SIG-M5 (cell line): ENCODE measurements at regions not wholly inside any gene's neighbourhood (a gene's known extent, or its start where the extent isn't known, plus 50 kb on each side); places are given as distances from the start of the nearest gene placed in this dataset.

Experiments used
- DNase-seq: peaks from one replicate; lab custom pipeline; 2025; lab: John Stamatoyannopoulos, UW

DNA sequence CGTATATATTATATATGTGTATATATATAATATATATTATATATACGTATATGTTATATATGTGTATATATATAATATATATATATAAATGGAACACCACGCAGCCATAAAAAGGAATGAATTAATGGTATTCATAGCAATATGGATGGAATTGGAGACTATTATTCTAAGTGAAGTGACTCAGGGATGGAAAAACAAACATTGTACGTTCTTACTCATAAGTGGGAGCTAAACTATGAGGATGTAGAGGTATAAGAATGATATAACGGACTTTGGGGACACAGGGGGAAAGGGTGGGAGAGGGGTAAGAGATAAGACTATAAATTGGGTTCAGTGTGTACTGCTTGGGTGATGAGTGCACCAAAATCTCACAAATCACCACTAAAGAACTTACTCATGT, 1388.9 kb downstream of the C4orf33 start:
- DNase-seq = no peak

DNA sequence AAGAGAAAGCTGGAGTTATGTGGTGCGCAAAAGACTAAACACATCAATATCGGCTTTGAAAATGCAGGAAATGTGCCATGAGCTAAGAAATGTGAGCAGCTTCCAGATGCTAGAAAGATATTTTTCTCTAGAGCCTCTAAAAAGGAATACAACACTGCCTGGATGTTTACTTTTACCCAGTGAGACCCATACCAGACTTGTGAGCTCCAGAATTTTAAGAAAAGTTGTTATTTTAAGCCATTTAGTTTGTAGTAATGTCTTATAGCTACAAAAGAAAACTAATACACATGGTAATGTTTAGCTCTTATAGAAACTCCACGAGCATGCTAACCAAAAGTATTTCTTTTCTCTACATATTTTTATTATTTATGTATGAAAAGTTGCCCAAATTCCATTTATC, 1389.4 kb downstream of the C4orf33 start:
- no peak for DNase-seq

GRCh38 chr4:130486186-130486585, 1390.2 kb downstream of the C4orf33 start:
- DNase-seq = no peak

DNA sequence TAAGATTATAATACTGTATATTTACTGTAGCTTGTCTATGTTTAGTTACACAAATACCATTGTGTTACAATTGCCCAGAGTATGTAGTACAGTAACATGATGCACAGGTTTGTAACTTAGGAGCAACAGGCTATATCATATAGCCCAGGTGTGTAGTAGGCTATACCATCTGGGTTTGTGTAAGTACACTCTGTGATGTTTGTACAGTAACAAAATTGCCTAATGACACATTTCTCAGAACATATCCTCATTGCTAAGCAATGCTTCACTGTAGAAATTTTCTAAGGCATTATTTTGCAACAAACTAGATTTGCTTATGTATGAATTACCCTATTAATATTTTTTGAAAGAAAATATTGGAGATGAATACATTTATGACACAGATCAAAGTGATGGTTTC, 1390.9 kb downstream of the C4orf33 start:
- no peak for DNase-seq

DNA sequence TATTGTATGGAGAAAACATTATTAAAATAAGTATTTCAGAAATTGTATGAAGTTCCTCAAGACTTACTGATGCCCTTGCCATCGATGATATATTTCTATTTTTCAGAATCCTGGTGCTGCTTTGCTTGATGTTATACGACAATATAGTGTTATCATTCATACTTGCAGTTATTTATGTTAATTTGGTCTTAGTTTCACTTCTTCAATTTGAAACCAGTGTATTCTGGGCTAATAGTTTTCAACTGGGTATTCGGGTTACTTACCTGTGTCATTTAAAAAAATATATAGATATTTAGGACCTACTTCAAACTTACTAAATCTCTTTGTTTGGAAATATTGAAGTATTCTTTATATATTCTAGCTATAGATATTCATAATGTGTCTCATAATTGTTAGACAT, 1414.7 kb downstream of the C4orf33 start:
- DNase-seq = no peak

GRCh38 chr4:130511776-130512175, 1415.8 kb downstream of the C4orf33 start:
- no peak for DNase-seq

DNA sequence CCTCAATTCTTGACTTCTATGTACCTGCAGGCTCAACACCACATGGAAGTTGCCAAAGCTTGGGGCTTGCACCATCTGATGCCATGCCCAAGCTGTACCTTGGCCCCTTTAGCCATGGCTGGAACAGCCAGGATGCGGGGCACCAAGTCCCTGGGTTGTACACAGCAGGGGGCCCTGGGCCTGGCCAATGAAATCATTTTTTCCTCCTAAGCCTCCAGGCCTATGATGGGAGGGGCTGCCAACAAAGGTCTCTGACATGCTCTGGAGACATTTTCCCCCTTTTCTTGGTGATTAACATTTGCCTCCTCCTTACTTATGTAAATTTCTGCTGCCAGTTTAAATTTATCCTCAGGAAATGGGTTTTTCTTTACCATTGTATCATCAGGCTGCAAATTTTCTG, 1428.1 kb downstream of the C4orf33 start:
- DNase-seq = no peak

DNA sequence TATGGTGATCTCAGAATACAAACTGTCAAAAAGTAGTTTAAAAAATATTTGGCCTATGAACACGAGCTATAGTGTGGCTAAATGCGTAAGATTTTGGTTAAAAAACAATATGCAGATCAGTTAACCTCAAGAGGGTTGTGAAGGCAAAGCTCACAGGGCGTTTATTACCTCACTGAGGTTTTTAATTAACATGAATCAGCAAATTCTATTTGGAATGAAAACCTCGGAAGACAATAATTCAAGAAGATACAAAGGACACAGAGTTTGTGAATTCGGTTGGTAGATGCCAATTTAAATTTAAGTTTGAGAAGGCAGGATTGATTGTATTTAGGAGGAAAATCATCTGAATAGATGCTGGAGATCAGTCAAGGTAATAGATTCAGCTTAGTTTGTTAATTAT, 1434.6 kb downstream of the C4orf33 start:
- DNase-seq = no peak

DNA sequence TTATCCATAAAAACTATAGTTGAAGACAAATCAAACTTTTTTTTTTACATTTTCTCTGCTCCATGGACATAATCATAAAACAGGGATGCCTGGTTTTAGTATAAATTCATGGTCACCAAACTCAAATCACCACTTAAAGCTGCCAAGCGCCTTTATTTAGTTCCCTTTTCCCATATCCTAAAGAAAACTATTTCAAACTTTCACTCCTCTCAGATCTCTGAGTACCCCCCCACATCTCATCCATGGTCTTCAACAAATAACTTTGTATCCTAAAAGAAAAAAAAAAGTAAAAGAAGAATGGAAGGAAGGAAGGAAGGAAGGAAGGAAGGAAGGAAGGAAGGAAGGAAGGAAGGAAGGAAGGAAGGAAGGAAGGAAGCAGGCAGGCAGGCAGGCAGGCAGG, 1438.7 kb downstream of the C4orf33 start:
- DNase-seq = no peak

DNA sequence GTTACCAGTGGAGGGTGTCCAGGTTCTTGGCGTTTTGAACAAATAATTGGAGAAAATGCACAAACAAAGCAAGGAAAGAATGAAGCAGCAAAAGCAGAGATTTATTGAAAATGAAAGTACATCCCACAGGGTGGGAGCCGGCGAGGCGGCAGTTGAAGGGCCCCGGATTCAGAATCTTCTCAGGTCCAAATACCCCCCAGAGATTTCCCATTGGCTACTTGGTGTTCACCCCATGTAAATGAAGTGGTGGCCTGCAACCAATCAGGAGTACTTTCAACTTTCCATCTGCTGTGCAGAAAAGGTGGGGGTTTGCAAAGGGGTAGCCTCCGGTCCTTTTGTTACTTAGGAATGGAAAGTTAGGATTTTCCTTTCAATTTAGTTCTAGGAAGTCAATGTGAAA, 1447.0 kb downstream of the C4orf33 start:
- no peak for DNase-seq

- DNase-seq = no peak
These were observed 1449.2 kb downstream of the C4orf33 start for GRCh38 chr4:130545171-130545570.

DNA sequence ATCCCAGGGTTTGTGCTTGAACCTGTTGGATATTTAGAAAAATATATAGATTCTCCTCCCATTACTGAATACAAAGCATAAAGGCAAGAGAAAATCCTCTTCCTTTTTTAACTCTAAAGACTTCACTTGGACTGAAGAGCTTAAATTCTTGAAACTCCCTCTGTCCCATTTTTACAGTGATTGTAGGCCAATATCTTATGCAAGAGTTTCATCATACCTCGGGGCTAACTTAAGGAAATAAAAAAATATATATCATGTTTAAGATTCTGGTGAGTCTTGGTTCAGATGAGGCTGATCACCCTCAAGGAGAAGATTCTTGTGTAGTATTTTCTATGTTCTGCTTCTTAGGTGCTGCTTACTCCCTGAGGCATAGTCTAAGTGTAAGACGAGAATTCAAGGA, 1449.6 kb downstream of the C4orf33 start:
- DNase-seq = no peak

GRCh38 chr4:130559268-130559667, 1463.3 kb downstream of the C4orf33 start:
- no peak for DNase-seq

DNA sequence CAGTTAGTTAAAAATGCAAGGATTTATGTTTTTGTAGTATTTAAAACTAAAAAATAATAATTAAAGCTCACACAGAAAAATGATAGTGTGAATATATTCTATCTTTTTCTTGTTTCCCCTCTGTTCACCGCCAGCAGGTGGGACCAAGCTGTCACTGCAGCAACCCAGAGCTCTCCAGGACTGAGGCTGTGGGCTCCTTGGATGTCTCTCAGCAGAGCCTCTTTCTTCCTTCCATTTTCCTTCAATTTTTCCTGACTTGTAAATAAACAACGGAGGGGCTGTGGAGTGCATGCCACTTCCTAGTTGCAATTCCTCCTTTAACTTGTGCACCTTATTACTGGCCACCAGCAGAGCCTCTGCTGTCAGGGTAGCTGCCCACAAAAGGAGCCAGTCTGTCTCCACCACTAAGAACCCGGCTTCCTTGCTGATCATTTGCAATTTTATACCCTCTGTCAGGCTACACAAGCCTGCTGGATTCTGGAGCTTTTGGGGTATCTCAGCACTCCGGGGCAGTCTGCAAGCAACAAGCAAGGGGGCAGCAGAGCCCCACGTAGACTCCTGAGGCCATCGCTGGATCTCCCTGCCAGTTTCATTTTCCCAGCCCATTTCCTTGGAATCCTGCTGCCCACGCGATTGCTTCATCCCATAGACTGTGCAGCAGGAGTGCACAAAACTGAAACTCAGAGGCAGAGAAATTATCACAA, 1467.4 kb downstream of the C4orf33 start:
- no peak for DNase-seq

DNA sequence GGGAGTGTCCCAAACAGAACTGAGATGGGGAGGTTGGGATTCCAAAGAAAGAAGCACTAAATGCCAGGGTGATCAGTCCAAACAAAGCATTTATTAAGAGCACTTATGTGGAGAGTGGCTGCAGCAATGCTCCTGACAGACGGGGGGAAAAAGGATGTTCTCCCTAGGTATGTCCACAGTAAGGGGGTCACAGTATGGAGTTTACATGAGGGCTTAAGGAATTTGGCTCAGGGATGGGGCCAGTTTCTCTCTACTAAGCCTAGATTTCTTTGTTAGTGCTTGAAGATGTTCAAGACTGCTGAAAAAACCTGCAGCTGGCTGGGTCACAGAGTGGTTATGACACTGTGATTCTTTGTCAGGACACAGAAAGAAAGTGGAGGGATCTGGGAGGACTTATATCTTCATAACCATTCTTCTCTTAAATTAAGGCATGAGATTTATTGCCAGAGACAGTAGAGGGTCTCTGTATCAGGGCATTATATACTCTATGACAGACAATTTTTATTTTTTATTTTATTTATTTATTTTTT, 1468.0 kb downstream of the C4orf33 start:
- no peak for DNase-seq

GRCh38 chr4:130568746-130569145, 1472.8 kb downstream of the C4orf33 start:
- DNase-seq = no peak

- no peak for DNase-seq
These were observed 1477.8 kb downstream of the C4orf33 start for GRCh38 chr4:130573742-130574141.

DNA sequence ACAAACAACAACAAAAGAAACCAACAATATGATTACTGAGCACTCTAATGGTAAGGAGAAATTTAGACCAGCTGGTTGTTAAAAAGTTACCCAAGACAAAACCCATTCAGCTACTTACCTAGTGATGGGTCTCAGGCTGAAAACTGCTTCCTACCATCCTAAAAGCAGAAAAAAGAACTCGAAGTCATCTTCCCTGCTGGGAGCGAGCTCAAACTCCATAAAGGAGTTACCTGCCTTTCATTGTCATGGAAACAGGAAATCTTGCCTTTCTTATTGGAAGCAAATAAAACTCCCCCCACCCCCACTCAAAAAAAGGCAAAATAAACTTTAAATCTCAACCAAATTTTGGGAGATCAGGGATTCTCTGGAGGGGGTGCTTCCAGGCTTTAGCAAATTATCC, 1478.3 kb downstream of the C4orf33 start:
- DNase-seq = no peak

GRCh38 chr4:130576218-130576617, 1480.3 kb downstream of the C4orf33 start:
- no peak for DNase-seq

DNA sequence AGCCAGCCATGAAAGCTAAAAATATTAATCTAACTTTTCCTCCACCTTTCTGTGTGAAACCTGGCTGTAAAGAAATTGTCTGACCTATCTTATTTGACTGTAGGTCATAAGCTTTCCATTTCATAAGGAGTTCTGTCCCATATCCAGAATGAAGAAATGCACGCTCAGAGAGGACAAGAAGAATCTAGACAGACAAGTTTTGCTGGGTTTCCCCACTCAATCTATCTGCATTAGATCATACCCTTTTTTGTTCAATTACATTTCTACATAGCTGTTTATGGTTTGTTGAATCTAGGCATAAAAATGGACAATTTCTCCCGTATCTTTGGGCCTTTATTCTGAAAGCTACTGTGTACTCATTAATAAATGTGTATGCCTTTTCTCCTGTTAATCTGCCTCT, 1495.1 kb downstream of the C4orf33 start:
- DNase-seq = no peak

DNA sequence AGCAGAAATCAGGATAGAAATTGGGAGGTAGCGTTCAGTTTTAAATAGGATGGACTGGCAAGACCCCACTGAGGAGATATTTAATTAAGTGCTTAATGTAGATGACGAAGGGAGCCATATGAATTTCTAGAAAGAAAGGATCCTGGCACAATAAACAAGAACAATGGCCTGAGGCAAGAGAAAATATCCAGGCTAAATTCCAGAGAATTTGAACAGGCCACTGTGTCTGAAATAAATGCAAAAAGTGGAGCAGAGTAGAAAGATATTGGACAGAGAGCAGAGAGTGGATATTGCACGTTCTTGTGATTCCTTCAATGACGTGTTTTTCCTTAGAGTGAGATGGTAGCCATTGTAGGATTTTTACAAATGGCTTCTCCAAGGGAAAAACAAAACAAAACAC, 1504.8 kb downstream of the C4orf33 start:
- no peak for DNase-seq

GRCh38 chr4:130603043-130603442, 1507.1 kb downstream of the C4orf33 start:
- no peak for DNase-seq

DNA sequence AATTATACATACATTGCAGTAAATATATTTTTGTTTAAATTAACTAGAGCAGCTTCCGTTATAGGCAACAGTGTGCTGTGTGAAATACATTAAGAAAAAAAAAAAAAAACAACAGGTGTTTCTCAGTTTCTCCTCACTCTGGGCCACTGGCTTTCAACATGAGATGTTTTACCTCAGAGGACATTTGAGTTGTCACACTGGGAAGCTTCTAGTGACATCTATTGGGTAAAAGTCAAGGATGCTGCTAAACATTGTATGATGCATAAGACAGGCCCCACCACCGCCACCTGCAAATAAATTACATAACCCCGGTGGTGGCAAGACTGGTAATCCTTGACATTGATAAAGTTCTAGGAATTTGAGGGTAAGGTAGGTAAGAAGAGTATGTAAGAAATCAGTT, 1512.2 kb downstream of the C4orf33 start:
- no peak for DNase-seq

- no peak for DNase-seq
These were observed 1532.6 kb downstream of the C4orf33 start for GRCh38 chr4:130628531-130628930.
